Neural progenitor cell (in vitro differentiated cells): ENCODE measurements at regions not wholly inside any gene's neighbourhood (a gene's known extent, or its start where the extent isn't known, plus 50 kb on each side); places are given as distances from the start of the nearest gene placed in this dataset.
A peak's percentile ranks its signal among the peaks of the same experiment; 100 is the strongest.

Experiments
- DNase-seq: peaks from one replicate; pipeline ENCODE4 v3.0.0-alpha.2; 2016; ENCODE audit warnings: low spot score
- H2AFZ ChIP-seq: fragments of 200-600 bp; sonication (generic); replicated peaks from 2 replicates; pipeline ENCODE4 v1.6.1; 2016; ENCODE audit warnings: antibody characterized with exemption
- H3F3A ChIP-seq: fragments of 200-600 bp; sonication (generic); 2 replicates; pipeline ENCODE4 v1.6.1; 2016; ENCODE audit warnings: antibody characterized with exemption, low read depth
- H3K27ac ChIP-seq: fragments of 200-600 bp; sonication (generic); 2 replicates; pipeline ENCODE4 v1.5.1; 2016; ENCODE audit warnings: mild to moderate bottlenecking
- H3K27me3 ChIP-seq: fragments of 200-600 bp; sonication (generic); 2 replicates; pipeline ENCODE4 v1.6.1; 2016; ENCODE audit warnings: mild to moderate bottlenecking, moderate library complexity
- H3K36me3 ChIP-seq: fragments of 200-600 bp; sonication (generic); 2 replicates; pipeline ENCODE4 v1.5.1; 2016
- H3K4me1 ChIP-seq: fragments of 200-600 bp; sonication (generic); 2 replicates; pipeline ENCODE4 v1.6.1; 2016; ENCODE audit warnings: mixed run types
- H3K4me2 ChIP-seq: fragments of 200-600 bp; sonication (generic); 2 replicates; pipeline ENCODE4 v1.6.1; 2016
- H3K4me3 ChIP-seq: fragments of 200-600 bp; sonication (generic); 2 replicates; pipeline ENCODE4 v1.5.1; 2016
- H3K79me2 ChIP-seq: fragments of 200-600 bp; sonication (generic); 2 replicates; pipeline ENCODE4 v1.6.1; 2016; ENCODE audit warnings: low read depth
- H3K9ac ChIP-seq: fragments of 200-600 bp; sonication (generic); 2 replicates; pipeline ENCODE4 v1.6.1; 2016
- H3K9me3 ChIP-seq: fragments of 200-600 bp; sonication (generic); 2 replicates; pipeline ENCODE4 v1.5.1; 2016; ENCODE audit warnings: low read depth
- H4K20me1 ChIP-seq: fragments of 200-600 bp; sonication (generic); 2 replicates; pipeline ENCODE4 v1.6.1; 2016; ENCODE audit warnings: low read depth
- H3K27ac Mint-ChIP-seq: 3 replicates; pipeline ENCODE4 v1.8.0; 2021; ENCODE audit warnings: mixed read lengths
- H3K27me3 Mint-ChIP-seq: 2 replicates; pipeline ENCODE4 v1.8.0; 2022; ENCODE audit warnings: low read depth, mild to moderate bottlenecking, inconsistent platforms, moderate library complexity, mixed read lengths; ENCODE audit not compliant: insufficient read depth
- H3K36me3 Mint-ChIP-seq: 3 replicates; pipeline ENCODE4 v1.8.0; 2021; ENCODE audit warnings: mixed read lengths
- H3K4me1 Mint-ChIP-seq: 3 replicates; pipeline ENCODE4 v1.8.0; 2021; ENCODE audit warnings: mixed read lengths
- H3K4me3 Mint-ChIP-seq: 3 replicates; pipeline ENCODE4 v1.8.0; 2021; ENCODE audit warnings: mild to moderate bottlenecking, moderate library complexity, mixed read lengths
- H3K9me3 Mint-ChIP-seq: 3 replicates; pipeline ENCODE4 v1.8.0; 2020; ENCODE audit warnings: mixed read lengths
- EZH2 ChIP-seq: fragments of 200-600 bp; sonication (generic); IDR thresholded peaks from 2 replicates; pipeline ENCODE4 v1.6.1; 2017; ENCODE audit warnings: antibody characterized with exemption, mild to moderate bottlenecking, moderate library complexity
- EZH2phosphoT487 ChIP-seq: fragments of 200-600 bp; sonication (generic); IDR thresholded peaks from 2 replicates; pipeline ENCODE4 v1.6.1; 2017; ENCODE audit warnings: antibody characterized with exemption
- TF ChIP-seq, protein P1 (sequence below): fragments of 200-600 bp; sonication (generic); IDR thresholded peaks from 2 replicates; pipeline ENCODE4 v1.5.1; 2017; ENCODE audit warnings: antibody characterized with exemption, mild to moderate bottlenecking

DNA sequence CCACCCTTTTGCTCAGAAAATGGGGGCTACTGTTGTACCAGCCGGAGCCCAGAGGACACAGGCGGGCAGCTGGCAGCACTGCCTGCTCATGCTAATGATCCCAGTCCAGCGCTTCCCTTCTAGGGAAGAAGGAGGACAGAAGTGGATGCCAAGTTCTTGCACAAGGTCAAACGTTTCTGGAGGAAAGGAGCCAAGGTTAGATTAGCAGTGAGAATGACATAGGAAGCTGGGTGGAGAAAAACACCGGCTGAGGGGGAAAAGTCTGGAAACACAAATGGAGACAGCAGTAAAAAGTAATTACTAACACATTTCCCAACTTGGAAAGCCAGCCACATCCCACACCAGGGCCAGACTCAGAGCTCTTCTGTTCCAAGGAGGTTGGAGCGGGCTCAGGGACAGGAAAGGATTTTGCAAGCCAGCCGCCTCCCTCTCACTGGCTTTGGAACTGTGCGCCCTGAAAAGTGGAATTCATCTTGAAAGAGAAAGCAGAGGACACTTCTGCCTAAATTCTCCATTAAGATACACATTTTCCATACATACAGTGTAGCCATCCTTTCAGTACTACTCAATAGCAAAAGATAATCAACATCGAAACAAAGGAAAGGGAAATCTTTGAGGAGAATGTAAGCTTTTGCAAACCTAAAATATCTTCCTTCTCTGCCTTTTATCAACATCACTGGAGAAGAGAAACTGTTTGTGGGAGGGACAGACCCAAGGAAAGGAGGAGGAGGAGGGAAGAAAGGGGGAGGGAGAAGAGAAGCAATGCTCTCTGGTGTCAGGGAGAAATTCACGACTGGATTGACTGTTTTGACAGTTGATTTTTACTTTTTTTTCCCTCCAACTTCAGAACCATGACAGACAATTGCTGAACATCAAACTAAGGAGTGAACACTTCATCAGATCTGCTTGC lies 133.6 kb downstream of the CD47 start:
- Histone ChIP-seq H3K4me1 (peaks cover 18% of the 10 kb centered on the region), H3K9ac (no peak overlapping the region), H3K4me3 (no peak overlapping the region), H3K4me2 (no peak overlapping the region), H3K27me3 (no peaks in the 10 kb centered on the region), H3K27ac (no peak overlapping the region), H4K20me1 (no peaks in the 10 kb centered on the region), H3K79me2 (no peaks in the 10 kb centered on the region), H2AFZ (peak overlapping the region; percentile 45), H3K9me3 (no peaks in the 10 kb centered on the region), H3K36me3 (no peaks in the 10 kb centered on the region), H3F3A (no peaks in the 10 kb centered on the region)
- TF ChIP-seq, protein P1, sequence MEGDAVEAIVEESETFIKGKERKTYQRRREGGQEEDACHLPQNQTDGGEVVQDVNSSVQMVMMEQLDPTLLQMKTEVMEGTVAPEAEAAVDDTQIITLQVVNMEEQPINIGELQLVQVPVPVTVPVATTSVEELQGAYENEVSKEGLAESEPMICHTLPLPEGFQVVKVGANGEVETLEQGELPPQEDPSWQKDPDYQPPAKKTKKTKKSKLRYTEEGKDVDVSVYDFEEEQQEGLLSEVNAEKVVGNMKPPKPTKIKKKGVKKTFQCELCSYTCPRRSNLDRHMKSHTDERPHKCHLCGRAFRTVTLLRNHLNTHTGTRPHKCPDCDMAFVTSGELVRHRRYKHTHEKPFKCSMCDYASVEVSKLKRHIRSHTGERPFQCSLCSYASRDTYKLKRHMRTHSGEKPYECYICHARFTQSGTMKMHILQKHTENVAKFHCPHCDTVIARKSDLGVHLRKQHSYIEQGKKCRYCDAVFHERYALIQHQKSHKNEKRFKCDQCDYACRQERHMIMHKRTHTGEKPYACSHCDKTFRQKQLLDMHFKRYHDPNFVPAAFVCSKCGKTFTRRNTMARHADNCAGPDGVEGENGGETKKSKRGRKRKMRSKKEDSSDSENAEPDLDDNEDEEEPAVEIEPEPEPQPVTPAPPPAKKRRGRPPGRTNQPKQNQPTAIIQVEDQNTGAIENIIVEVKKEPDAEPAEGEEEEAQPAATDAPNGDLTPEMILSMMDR = no peak
- TF ChIP-seq EZH2 (no peak), EZH2phosphoT487 (no peak)
- DNase-seq = no peak
- Mint-ChIP-seq H3K9me3 (no peaks in the 10 kb centered on the region), H3K36me3 (no peaks in the 10 kb centered on the region), H3K27me3 (peaks cover 6% of the 10 kb centered on the region), H3K4me1 (peaks cover 16% of the 10 kb centered on the region), H3K27ac (no peak overlapping the region), H3K4me3 (no peak overlapping the region)

- no peaks in the 10 kb centered on the region for H3K79me2 ChIP-seq
- H2AFZ ChIP-seq = no peak overlapping the region
Observed at GRCh38 chr3:107954845-107955244, 136.0 kb downstream of the CD47 start.

DNA sequence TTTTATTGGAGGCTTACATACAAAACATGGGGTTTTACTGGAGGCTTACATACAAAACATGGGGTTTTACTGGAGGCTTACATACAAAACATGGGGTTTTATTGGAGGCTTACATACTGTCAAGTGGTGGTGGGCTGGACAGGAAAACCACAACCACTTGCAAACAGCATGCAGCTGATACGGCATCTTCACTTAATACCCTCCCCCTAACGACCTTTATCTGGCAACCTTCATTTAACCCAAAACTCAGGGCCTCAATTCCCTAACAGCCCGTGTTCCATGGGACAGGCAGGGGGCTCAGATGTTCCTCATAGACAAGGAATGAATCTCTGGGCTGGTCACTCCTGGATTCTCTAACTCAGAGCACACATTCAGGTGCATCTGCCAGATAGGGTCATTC lies 137.1 kb downstream of the CD47 start:
- DNase-seq = no peak
- peaks cover 12% of the 10 kb centered on the region for H3K4me1 ChIP-seq
- H3K27me3 ChIP-seq = no peaks in the 10 kb centered on the region
- H3K36me3 ChIP-seq = no peaks in the 10 kb centered on the region
- no peak overlapping the region for H3K9ac ChIP-seq
- H3K27ac ChIP-seq = no peak overlapping the region
- no peaks in the 10 kb centered on the region for H3K9me3 ChIP-seq
- no peak overlapping the region for H3K4me2 ChIP-seq
- Mint-ChIP-seq H3K27ac (no peak overlapping the region), H3K9me3 (peaks cover 2% of the 10 kb centered on the region), H3K36me3 (no peaks in the 10 kb centered on the region), H3K4me1 (peaks cover 27% of the 10 kb centered on the region), H3K4me3 (no peak overlapping the region), H3K27me3 (peaks cover 6% of the 10 kb centered on the region)
- H3K4me3 ChIP-seq = no peak overlapping the region
- no peaks in the 10 kb centered on the region for H4K20me1 ChIP-seq
- no peaks in the 10 kb centered on the region for H3F3A ChIP-seq
- H2AFZ ChIP-seq = no peak overlapping the region
- H3K79me2 ChIP-seq = no peaks in the 10 kb centered on the region
- TF ChIP-seq EZH2phosphoT487 = no peak
- no peak for TF ChIP-seq EZH2
- TF ChIP-seq, protein P1 = no peak

More at GRCh38 chr3:107954845-107955244, 136.0 kb downstream of the CD47 start:
- Histone ChIP-seq H3K4me3 (no peak overlapping the region), H3K36me3 (no peaks in the 10 kb centered on the region), H3K27me3 (no peaks in the 10 kb centered on the region), H3K9me3 (no peaks in the 10 kb centered on the region), H3K4me2 (no peak overlapping the region), H3K9ac (no peak overlapping the region), H3K4me1 (peaks cover 14% of the 10 kb centered on the region), H3F3A (no peaks in the 10 kb centered on the region), H4K20me1 (no peaks in the 10 kb centered on the region), H3K27ac (no peak overlapping the region)
- Mint-ChIP-seq H3K27me3 (peaks cover 6% of the 10 kb centered on the region), H3K36me3 (no peaks in the 10 kb centered on the region), H3K4me3 (no peak overlapping the region), H3K27ac (no peak overlapping the region), H3K9me3 (peaks cover 2% of the 10 kb centered on the region), H3K4me1 (peaks cover 21% of the 10 kb centered on the region)
- TF ChIP-seq EZH2 (no peak), EZH2phosphoT487 (no peak)
- TF ChIP-seq, protein P1 = no peak
- no peak for DNase-seq
